RWPE1 (cell line): ENCODE measurements at regions not wholly inside any gene's neighbourhood (a gene's known extent, or its start where the extent isn't known, plus 50 kb on each side); places are given as distances from the start of the nearest gene placed in this dataset.

Experiments
- CTCF ChIA-PET: fragments of 350-600 bp; sonication (Branson Sonifier 250); formaldehyde crosslinking; extraction: SDS; loops from one replicate; lab custom pipeline; 2021; lab: Yijun Ruan, JAX
- POLR2A ChIA-PET: fragments of 400-600 bp; formaldehyde crosslinking; extraction: SDS; loops from one replicate; lab custom pipeline; 2020; ENCODE audit warnings: antibody characterized with exemption; ENCODE audit not compliant: low non-redundant PET; lab: Yijun Ruan, JAX
- DNase-seq: peaks from one replicate; pipeline ENCODE4 v3.0.0; 2012; ENCODE audit warnings: low spot score
- H3K27ac ChIP-seq: fragments of 450-650 bp; 2 replicates; pipeline ENCODE4 v1.5.1; 2017
- CTCF ChIP-seq: fragments of 450-650 bp; conservative IDR thresholded peaks from 2 replicates; pipeline ENCODE4 v1.5.1; 2017; ENCODE audit warnings: low read depth, mild to moderate bottlenecking

DNA sequence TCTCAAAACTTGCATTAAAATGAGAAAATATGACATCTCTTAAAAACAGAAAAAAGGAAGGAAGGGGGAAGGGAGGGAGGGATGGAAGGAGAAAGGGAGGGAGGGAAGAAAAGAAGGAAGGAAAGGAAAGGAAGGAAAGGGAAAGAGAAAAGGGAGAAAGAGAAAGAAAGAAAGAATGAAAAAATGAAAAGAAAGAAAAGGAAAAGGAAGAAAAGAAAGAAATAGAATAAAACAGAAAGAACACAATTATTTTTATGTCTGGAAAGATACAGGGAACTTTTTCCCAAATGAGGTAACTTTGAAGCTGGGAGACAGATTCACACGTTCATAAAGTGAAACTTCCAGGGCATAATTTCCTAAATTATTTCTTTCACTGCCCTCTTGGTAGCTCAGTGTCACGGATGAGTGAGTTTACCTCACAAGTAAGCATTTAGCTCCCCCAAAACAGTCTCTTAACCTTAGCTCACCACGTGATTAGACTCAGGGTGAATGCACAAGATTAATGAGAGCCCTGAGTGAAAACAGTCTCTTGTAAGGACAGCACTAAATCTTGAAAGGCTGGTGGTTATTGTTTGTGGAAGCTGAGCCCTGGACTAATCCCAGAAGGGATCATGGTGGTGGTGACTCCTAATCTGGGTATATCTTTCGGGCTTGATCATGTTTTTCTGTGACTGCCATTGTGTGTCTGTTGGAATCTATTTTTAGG lies 74.1 kb upstream of the HDAC9 start:
- H3K27ac ChIP-seq = no peak overlapping the region
- TF ChIP-seq CTCF = no peak
- DNase-seq = no peak
- ChIA-PET POLR2A (no interaction called here), CTCF (interaction anchor here (0.5 to 1.2 kb wide), 2 partner anchors 24 to 380 kb away, joined by 3 to 4 read pairs; no protein-coding TSS in a partner anchor)

DNA sequence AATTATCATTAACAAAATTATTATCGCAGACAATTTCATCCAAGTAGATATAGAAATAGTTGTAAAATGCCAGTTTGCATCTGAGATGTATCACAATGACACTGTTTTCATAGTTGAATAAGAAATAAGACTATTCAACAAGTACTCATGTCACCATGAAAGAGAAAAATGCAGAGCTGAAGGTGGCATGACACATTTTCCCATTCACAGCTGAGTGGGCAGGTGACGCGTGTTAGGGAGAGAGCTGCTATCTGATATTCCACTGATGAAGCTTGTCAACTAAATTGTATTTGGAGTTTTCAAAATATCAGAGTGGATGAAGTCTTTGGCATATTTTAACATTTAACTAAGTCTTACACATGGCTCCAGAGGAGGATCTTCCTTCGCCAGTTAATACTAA lies 70.3 kb upstream of the HDAC9 start:
- POLR2A ChIA-PET = no interaction called here
- no peak overlapping the region for H3K27ac ChIP-seq
- TF ChIP-seq CTCF = no peak
- DNase-seq = no peak
- CTCF ChIA-PET = no interaction called here

GRCh38 chr7:18425838-18426445 lies 69.6 kb upstream of the HDAC9 start:
- ChIA-PET CTCF (interaction anchor here (0.7 to 0.9 kb wide), 2 partner anchors 33 to 683 kb away, joined by 3 read pairs; no protein-coding TSS in a partner anchor), POLR2A (no interaction called here)
- no peak overlapping the region for H3K27ac ChIP-seq
- TF ChIP-seq CTCF = no peak
- no peak for DNase-seq

DNA sequence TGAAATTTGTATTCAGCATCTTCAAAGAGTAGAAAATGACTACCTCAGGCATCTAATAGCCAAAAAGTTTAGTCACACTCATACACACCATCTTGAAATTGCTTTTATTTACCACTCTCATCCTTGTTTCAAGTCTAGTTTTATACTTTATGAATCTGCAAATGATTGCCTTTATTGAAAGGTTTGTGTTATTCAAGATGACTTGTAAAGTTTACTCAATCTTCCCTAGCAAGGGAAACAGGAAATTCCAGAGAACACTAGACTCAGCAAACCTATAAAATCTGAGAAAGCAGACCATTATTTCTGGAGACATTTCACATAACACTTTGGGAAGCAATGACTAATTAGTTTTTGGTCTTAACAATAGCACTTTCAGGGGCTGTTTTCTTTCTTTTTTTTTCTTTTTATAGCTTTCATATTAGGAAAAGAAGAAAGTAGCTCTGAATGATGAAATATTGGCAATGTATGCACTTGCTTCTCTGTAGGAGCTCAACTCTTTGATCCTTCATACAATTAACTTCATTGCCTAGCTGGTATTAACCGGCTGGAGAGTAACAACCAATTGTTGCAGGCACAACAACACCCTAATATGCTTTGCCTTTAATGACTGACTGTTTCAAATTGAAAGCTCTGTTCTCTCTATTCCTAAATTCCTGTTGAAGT lies 68.9 kb upstream of the HDAC9 start:
- CTCF ChIA-PET = interaction anchor here (0.6 to 0.9 kb wide), 4 partner anchors 32 to 683 kb away, joined by 3 to 4 read pairs (median 3); no protein-coding TSS in a partner anchor
- DNase-seq = no peak

GRCh38 chr7:18429547-18429946 lies 66.0 kb upstream of the HDAC9 start:
- H3K27ac ChIP-seq = no peak overlapping the region
- ChIA-PET CTCF (no interaction called here), POLR2A (no interaction called here)
- no peak for TF ChIP-seq CTCF
- DNase-seq = peak; percentile 52

More for the DNA sequence above, 68.9 kb upstream of the HDAC9 start:
- POLR2A ChIA-PET = no interaction called here
- no peak overlapping the region for H3K27ac ChIP-seq
- TF ChIP-seq CTCF = no peak

- TF ChIP-seq CTCF = no peak
- CTCF ChIA-PET = no interaction called here
- H3K27ac ChIP-seq = no peak overlapping the region
- no peak for DNase-seq
- POLR2A ChIA-PET = no interaction called here
These were observed 64.7 kb upstream of the HDAC9 start for GRCh38 chr7:18430810-18431209.
